ENCODE measurements at regions not wholly inside any gene's neighbourhood (a gene's known extent, or its start where the extent isn't known, plus 50 kb on each side); places are given as distances from the start of the nearest gene placed in this dataset.

GRCh38 chr2:104046466-104046865, 807.4 kb upstream of the POU3F3 start:
- Histone ChIP-seq H3K79me2 (no peaks in the 10 kb centered on the region), H3K27ac (no peak overlapping the region), H4K20me1 (ENCODE audit: insufficient read depth, poor library complexity, severe bottlenecking) (no peaks in the 10 kb centered on the region), H3K9me3 (ENCODE audit: low read depth) (no peaks in the 10 kb centered on the region), H3K4me1 (ENCODE audit: insufficient read depth) (peaks cover 13% of the 10 kb centered on the region), H3K9me2 (replicated peaks; ENCODE audit: insufficient read depth) (no peaks in the 10 kb centered on the region), H3K4me2 (no peak overlapping the region), H3K27me3 (no peaks in the 10 kb centered on the region), H2AFZ (no peak overlapping the region), H3K36me3 (replicated peaks; ENCODE audit: insufficient read depth, low read depth) (no peaks in the 10 kb centered on the region), H3K4me3 (no peak overlapping the region)
- TF ChIP-seq EZH2 (IDR thresholded peaks at IDR 0.05; ENCODE audit: borderline replicate concordance) (no peak), CTCF (IDR thresholded peaks at IDR 0.05; ENCODE audit: poor library complexity) (no peak), EZH2phosphoT487 (IDR thresholded peaks at IDR 0.05; ENCODE audit: low read depth, severe bottlenecking, unreplicated experiment) (no peak)
- no peak for DNase-seq (ENCODE audit: low spot score)
- 76% methylated on average over 2 of the region's 2 CpGs for WGBS (ENCODE audit: low lambda C conversion rate, missing lambda C conversion rate)

GRCh38 chr2:104047516-104047915, 806.4 kb upstream of the POU3F3 start:
- Histone ChIP-seq H2AFZ (no peak overlapping the region), H3K79me2 (no peaks in the 10 kb centered on the region), H3K9me2 (replicated peaks; ENCODE audit: insufficient read depth) (no peaks in the 10 kb centered on the region), H3K27ac (no peak overlapping the region), H3K36me3 (replicated peaks; ENCODE audit: insufficient read depth, low read depth) (no peaks in the 10 kb centered on the region), H3K4me2 (no peak overlapping the region), H3K4me3 (no peak overlapping the region), H4K20me1 (ENCODE audit: insufficient read depth, poor library complexity, severe bottlenecking) (no peaks in the 10 kb centered on the region), H3K27me3 (no peaks in the 10 kb centered on the region), H3K9me3 (ENCODE audit: low read depth) (no peaks in the 10 kb centered on the region), H3K4me1 (ENCODE audit: insufficient read depth) (peaks cover 13% of the 10 kb centered on the region)
- TF ChIP-seq EZH2 (IDR thresholded peaks at IDR 0.05; ENCODE audit: borderline replicate concordance) (no peak), CTCF (IDR thresholded peaks at IDR 0.05; ENCODE audit: poor library complexity) (no peak), EZH2phosphoT487 (IDR thresholded peaks at IDR 0.05; ENCODE audit: low read depth, severe bottlenecking, unreplicated experiment) (no peak)
- DNase-seq (ENCODE audit: low spot score), result no peak
- WGBS (ENCODE audit: low lambda C conversion rate, missing lambda C conversion rate), result 92% methylated on average over 10 of the region's 10 CpGs

GRCh38 chr2:104049438-104049837, 804.5 kb upstream of the POU3F3 start:
- Histone ChIP-seq H3K36me3 (replicated peaks; ENCODE audit: insufficient read depth, low read depth) (no peaks in the 10 kb centered on the region), H4K20me1 (ENCODE audit: insufficient read depth, poor library complexity, severe bottlenecking) (no peaks in the 10 kb centered on the region), H3K4me3 (no peak overlapping the region), H3K79me2 (no peaks in the 10 kb centered on the region), H3K9me2 (replicated peaks; ENCODE audit: insufficient read depth) (no peaks in the 10 kb centered on the region), H2AFZ (no peak overlapping the region), H3K4me2 (no peak overlapping the region), H3K27me3 (no peaks in the 10 kb centered on the region), H3K9me3 (ENCODE audit: low read depth) (no peaks in the 10 kb centered on the region), H3K27ac (no peak overlapping the region), H3K4me1 (ENCODE audit: insufficient read depth) (peaks cover 13% of the 10 kb centered on the region)
- TF ChIP-seq CTCF (IDR thresholded peaks at IDR 0.05; ENCODE audit: poor library complexity), result no peak
- no peak for TF ChIP-seq EZH2 (IDR thresholded peaks at IDR 0.05; ENCODE audit: borderline replicate concordance)
- no peak for TF ChIP-seq EZH2phosphoT487 (IDR thresholded peaks at IDR 0.05; ENCODE audit: low read depth, severe bottlenecking, unreplicated experiment)
- DNase-seq (ENCODE audit: low spot score), result no peak
- WGBS (ENCODE audit: low lambda C conversion rate, missing lambda C conversion rate), result 62% methylated on average over 4 of the region's 4 CpGs

- DNase-seq (ENCODE audit: low spot score), result no peak
- Histone ChIP-seq H3K4me2 (no peak overlapping the region), H3K9me2 (replicated peaks; ENCODE audit: insufficient read depth) (no peaks in the 10 kb centered on the region), H4K20me1 (ENCODE audit: insufficient read depth, poor library complexity, severe bottlenecking) (no peaks in the 10 kb centered on the region), H3K4me1 (ENCODE audit: insufficient read depth) (peaks cover 13% of the 10 kb centered on the region), H3K79me2 (no peaks in the 10 kb centered on the region), H3K27me3 (no peaks in the 10 kb centered on the region), H3K9me3 (ENCODE audit: low read depth) (no peaks in the 10 kb centered on the region), H2AFZ (no peak overlapping the region), H3K4me3 (no peak overlapping the region), H3K36me3 (replicated peaks; ENCODE audit: insufficient read depth, low read depth) (no peaks in the 10 kb centered on the region), H3K27ac (no peak overlapping the region)
- TF ChIP-seq EZH2 (IDR thresholded peaks at IDR 0.05; ENCODE audit: borderline replicate concordance) (no peak), EZH2phosphoT487 (IDR thresholded peaks at IDR 0.05; ENCODE audit: low read depth, severe bottlenecking, unreplicated experiment) (no peak), CTCF (IDR thresholded peaks at IDR 0.05; ENCODE audit: poor library complexity) (no peak)
- 64% methylated on average over 5 of the region's 5 CpGs for WGBS (ENCODE audit: low lambda C conversion rate, missing lambda C conversion rate)
These were observed 803.9 kb upstream of the POU3F3 start for GRCh38 chr2:104049981-104050380.
